Heart left ventricle (tissue), 16 donors: ENCODE measurements at regions not wholly inside any gene's neighbourhood (a gene's known extent, or its start where the extent isn't known, plus 50 kb on each side); places are given as distances from the start of the nearest gene placed in this dataset.

ENCODE experiments used
- ATAC-seq, 4 donors: fragments of 200-7000 bp; cut with Tn5 transposase; one replicate each; pipeline ENCODE4 v1.9.1; 2020 to 2022; ENCODE audit warnings: moderate library complexity in 4 of 4, mild to moderate bottlenecking in 3 of 4, moderate number of reproducible peaks in 1 of 4
- DNase-seq, 5 donors: peaks; one replicate each; pipeline ENCODE4 v3.0.0-alpha.2; 2020
- H3K27ac ChIP-seq, 12 donors: fragments of 200-600 bp; sonication (generic) in 4 of 12; one replicate each; pipeline versions ENCODE4 v1.5.0 to v1.8.0; 2016 to 2022; ENCODE audit warnings: mild to moderate bottlenecking in 2 of 12
- H3K27me3 ChIP-seq, 9 donors: fragments of 200-600 bp; sonication (generic) in 2 of 9; one replicate each; pipeline versions ENCODE4 v1.5.1 to v1.8.0; 2016 to 2022; ENCODE audit warnings: mild to moderate bottlenecking in 3 of 9
- H3K36me3 ChIP-seq, 9 donors: fragments of 200-600 bp; sonication (generic) in 2 of 9; one replicate each; pipeline versions ENCODE4 v1.5.0 to v1.8.0; 2018 to 2022; ENCODE audit warnings: mild to moderate bottlenecking in 2 of 9
- H3K4me1 ChIP-seq, 12 donors: fragments of 200-600 bp; sonication (generic) in 4 of 12; one replicate each; pipeline versions ENCODE4 v1.5.0 to v1.8.0; 2016 to 2022; ENCODE audit warnings: mild to moderate bottlenecking in 3 of 12
- H3K4me3 ChIP-seq, 12 donors: fragments of 200-600 bp; sonication (generic) in 4 of 12; one replicate each; pipeline versions ENCODE4 v1.5.0 to v1.8.0; 2017 to 2022; ENCODE audit warnings: mild to moderate bottlenecking in 9 of 12, moderate library complexity in 4 of 12
- H3K9me3 ChIP-seq, 12 donors: fragments of 200-600 bp; sonication (generic) in 4 of 12; one replicate each; pipeline versions ENCODE4 v1.5.0 to v1.8.0; 2016 to 2022; ENCODE audit warnings: mild to moderate bottlenecking in 1 of 12
- POLR2A ChIP-seq, 2 donors: fragments of 450-650 bp; IDR thresholded peaks; one replicate each; pipeline ENCODE4 v1.6.1; 2017; ENCODE audit warnings: antibody characterized with exemption in 2 of 2, mild to moderate bottlenecking in 2 of 2, moderate library complexity in 2 of 2
- WGBS, 4 donors: extraction: QIAGEN DNeasy Blood & Tissue Kit in 2 of 4; methylation state at CpG; one replicate each; pipeline versions ENCODE4 v1.1.5 to v1.1.7; 2013 to 2018; 5-methylcytosine and 5-hydroxymethylcytosine counted together
- intact Hi-C, 10 donors: fragments of 100-400 bp; cut with DNase I; formaldehyde crosslinking; loops; one replicate each; pipeline versions ENCODE4 v1.11.1 to v1.14.2; 2022
- TF ChIP-seq, protein P1 (sequence below), 12 donors: fragments of 200-600 bp; sonication (generic) in 4 of 12; IDR thresholded peaks; one replicate each; pipeline versions ENCODE4 v1.5.0 to v1.8.0; 2018 to 2022; ENCODE audit warnings: antibody characterized with exemption in 12 of 12, mild to moderate bottlenecking in 5 of 12
- donor health status: ischemic (EF 13 %, LVEDD 7.1; RV severe dilation, severe dysfunction).
- donor health status: healthy with polysubstance abuse.
- donor health status: DM: no; HTN: yes; CAD: no.
- donor health status: DM: no; HTN: no; CAD: no.
- donor health status: ischemic (EF 25% LVEDD 6.9; RV normal size, moderate dysfunction).
- donor health status: ischemic (EF 25% LVEDD 5.7; RV mildly dilated, moderate dysfunction).
- donor health status: healthy.
- donor health status: DM: yes; HTN: yes; CAD: no.
- donor health status: ischemic (EF 35%, LVEDD 5.7; RV mildly dilated, moderate dysfunction).
- donor health status: nonischemic (EF 11% LVEDD 7.7; RV severe dilation, severe dysfunction).
- donor health status: DM: yes; HTN: yes; CAD: no.
- donor health status: PGD.
- donor health status: ischemic (EF 29% LVEDD 5.4; RV normal size, mild dysfunction).
- donor health status: nonischemic (EF 23%, LVEDD 6.1; RV moderate dilation, normal function).

DNA sequence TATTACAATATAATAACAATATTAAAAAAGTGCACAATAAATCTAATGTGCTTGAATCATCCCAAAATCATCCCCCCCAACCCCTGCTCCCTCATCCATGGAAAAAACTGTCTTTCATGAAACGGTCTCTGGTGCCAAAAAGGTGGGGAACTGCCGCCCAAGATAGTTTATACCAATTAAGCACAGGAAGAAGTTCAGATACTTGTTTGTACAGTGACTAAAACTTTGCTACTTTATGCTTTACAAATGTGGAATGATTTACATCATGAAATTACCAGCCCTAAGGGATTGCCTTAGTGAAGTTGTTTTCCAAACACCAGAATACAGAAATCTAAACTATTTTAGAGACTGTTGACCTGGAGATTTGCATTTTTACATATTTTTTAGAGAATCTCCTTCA, 175.6 kb downstream of the TRIM27 start:
- peaks cover 0 to 24% (median 10%) of the 10 kb centered on the region in 12 donors for H3K9me3 ChIP-seq
- DNase-seq (no peak), ATAC-seq (no peak)
- intact Hi-C loops = loop anchor here in 1 of 10 donors (10.0 kb wide), 1 partner anchor 47 kb away; no protein-coding TSS in a partner anchor
- no peaks in the 10 kb centered on the region for H3K36me3 ChIP-seq
- H3K4me3 ChIP-seq = no peak overlapping the region
- no peak overlapping the region for H3K27ac ChIP-seq
- 30 to 34% (median 32%) methylated on average over 2 of the region's 2 CpGs for WGBS, 4 donors
- TF ChIP-seq POLR2A (IDR thresholded peaks at IDR 0.05) = no peak
- TF ChIP-seq, protein P1, sequence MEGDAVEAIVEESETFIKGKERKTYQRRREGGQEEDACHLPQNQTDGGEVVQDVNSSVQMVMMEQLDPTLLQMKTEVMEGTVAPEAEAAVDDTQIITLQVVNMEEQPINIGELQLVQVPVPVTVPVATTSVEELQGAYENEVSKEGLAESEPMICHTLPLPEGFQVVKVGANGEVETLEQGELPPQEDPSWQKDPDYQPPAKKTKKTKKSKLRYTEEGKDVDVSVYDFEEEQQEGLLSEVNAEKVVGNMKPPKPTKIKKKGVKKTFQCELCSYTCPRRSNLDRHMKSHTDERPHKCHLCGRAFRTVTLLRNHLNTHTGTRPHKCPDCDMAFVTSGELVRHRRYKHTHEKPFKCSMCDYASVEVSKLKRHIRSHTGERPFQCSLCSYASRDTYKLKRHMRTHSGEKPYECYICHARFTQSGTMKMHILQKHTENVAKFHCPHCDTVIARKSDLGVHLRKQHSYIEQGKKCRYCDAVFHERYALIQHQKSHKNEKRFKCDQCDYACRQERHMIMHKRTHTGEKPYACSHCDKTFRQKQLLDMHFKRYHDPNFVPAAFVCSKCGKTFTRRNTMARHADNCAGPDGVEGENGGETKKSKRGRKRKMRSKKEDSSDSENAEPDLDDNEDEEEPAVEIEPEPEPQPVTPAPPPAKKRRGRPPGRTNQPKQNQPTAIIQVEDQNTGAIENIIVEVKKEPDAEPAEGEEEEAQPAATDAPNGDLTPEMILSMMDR (IDR thresholded peaks at IDR 0.05) = no peak
- no peaks in the 10 kb centered on the region for H3K4me1 ChIP-seq
- peaks cover 0 to 83% (median 33%) of the 10 kb centered on the region in 9 donors for H3K27me3 ChIP-seq

DNA sequence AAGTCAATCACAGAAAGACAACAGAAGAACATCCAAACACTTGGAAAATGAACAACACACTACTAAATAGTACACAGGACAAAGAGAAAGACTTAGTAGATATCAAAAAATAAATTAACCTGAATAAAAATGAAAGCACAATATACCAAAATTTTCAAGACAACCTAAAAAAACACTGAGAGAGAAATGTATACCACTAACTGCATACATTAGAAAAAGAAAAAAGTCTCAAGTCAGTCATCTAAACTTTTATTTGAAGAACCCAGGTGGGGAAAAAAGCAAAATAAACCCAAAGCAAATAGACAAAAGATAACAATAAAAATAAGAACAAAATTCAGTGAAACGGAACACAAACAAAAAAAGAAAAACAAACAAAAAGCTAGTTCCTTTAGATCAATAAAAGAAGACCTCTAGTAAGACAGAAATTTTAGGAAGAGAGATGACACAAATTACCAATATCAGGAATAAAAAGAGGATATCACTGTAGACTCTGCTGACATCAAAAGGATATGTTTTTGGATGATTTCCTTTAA, 172.8 kb downstream of the TRIM27 start:
- WGBS, 4 donors = 67 to 89% (median 80%) methylated on average over 1 of the region's 1 CpG
- Histone ChIP-seq H3K27ac (no peak overlapping the region), H3K36me3 (no peaks in the 10 kb centered on the region), H3K4me1 (no peaks in the 10 kb centered on the region), H3K9me3 (peaks cover 0 to 24% (median 10%) of the 10 kb centered on the region in 12 donors), H3K4me3 (no peak overlapping the region), H3K27me3 (peaks cover 0 to 79% (median 17%) of the 10 kb centered on the region in 9 donors)
- no peak for TF ChIP-seq POLR2A (IDR thresholded peaks at IDR 0.05)
- TF ChIP-seq, protein P1 (IDR thresholded peaks at IDR 0.05) = no peak
- no peak for ATAC-seq
- no peak for DNase-seq
- intact Hi-C loops = no loop called here

DNA sequence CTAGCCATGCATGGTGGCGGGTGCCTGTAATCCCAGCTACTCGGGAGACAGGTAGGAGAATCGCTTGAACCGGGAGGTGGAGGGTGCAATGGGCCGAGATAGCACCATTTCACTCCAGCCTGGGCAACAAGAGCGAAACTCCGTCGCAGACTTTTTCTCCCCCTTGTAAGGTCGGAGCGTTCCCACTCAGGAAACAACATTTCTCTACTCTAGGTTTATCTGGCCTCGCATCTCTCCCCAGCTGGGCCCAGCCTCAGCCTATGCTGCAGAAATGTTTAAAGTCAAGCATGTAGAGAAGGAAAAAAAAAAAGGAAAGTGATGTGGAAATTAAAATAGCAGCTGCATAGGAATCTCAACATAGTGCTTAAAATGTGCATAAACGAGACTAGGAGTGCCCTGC, 172.3 kb downstream of the TRIM27 start:
- Histone ChIP-seq H3K27ac (no peak overlapping the region), H3K9me3 (peaks cover 0 to 24% (median 10%) of the 10 kb centered on the region in 12 donors), H3K4me3 (no peak overlapping the region), H3K27me3 (peaks cover 0 to 80% (median 17%) of the 10 kb centered on the region in 9 donors), H3K36me3 (no peaks in the 10 kb centered on the region), H3K4me1 (no peaks in the 10 kb centered on the region)
- WGBS, 4 donors = 32 to 56% (median 46%) methylated on average over 12 of the region's 12 CpGs
- DNase-seq = no peak
- TF ChIP-seq POLR2A (IDR thresholded peaks at IDR 0.05) = no peak
- TF ChIP-seq, protein P1 (IDR thresholded peaks at IDR 0.05) = no peak
- intact Hi-C loops = no loop called here
- no peak for ATAC-seq

DNA sequence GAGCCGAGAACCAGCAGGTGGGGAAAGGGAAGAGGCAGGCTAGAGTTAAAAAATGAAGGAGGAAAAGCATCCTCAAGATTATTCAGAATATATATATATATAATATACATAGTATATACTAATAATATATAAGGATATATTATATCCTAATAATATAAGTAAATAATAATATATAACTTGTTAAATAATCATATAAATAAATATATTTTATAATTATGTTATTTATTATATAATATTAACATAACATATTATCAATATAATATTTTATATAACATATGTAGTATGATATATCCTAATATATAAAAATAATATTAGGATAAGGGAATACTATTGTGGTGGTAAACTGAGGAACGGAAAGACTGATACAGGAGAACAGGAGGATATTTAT, 171.8 kb downstream of the TRIM27 start:
- TF ChIP-seq POLR2A (IDR thresholded peaks at IDR 0.05) = no peak
- no peak for ATAC-seq
- Histone ChIP-seq H3K4me3 (no peak overlapping the region), H3K4me1 (no peaks in the 10 kb centered on the region), H3K27me3 (peaks cover 0 to 79% (median 12%) of the 10 kb centered on the region in 9 donors), H3K36me3 (no peaks in the 10 kb centered on the region), H3K27ac (no peak overlapping the region), H3K9me3 (peaks cover 0 to 24% (median 10%) of the 10 kb centered on the region in 12 donors)
- DNase-seq = no peak
- WGBS, 4 donors = 74 to 89% (median 86%) methylated on average over 2 of the region's 2 CpGs
- intact Hi-C loops = no loop called here
